Retinal pigment epithelial cell (primary cell): ENCODE measurements at regions not wholly inside any gene's neighbourhood (a gene's known extent, or its start where the extent isn't known, plus 50 kb on each side); places are given as distances from the start of the nearest gene placed in this dataset.
"Not testable (repeated sequence)": the region's sequence is repeated elsewhere in the genome, so short reads cannot be mapped to it uniquely, and the experiment has no call there.

Experiments used
- DNase-seq: peaks from one replicate; pipeline ENCODE4 v3.0.0-alpha.2; 2010; ENCODE audit warnings: low read depth
- H3K4me3 ChIP-seq: 2 replicates; pipeline ENCODE4 v1.5.1; 2011; ENCODE audit warnings: mild to moderate bottlenecking, low read length, control low read depth, moderate library complexity
- CTCF ChIP-seq: conservative IDR thresholded peaks from 2 replicates; pipeline ENCODE4 v1.5.1; 2011; ENCODE audit warnings: low read depth, low read length, control low read depth, inconsistent platforms

- H3K4me3 ChIP-seq = no peak overlapping the region
- no peak for TF ChIP-seq CTCF
- no peak for DNase-seq
These were observed 208.7 kb downstream of the KCNJ2 start for GRCh38 chr17:70378076-70378475.

GRCh38 chr17:70379945-70380344, 210.6 kb downstream of the KCNJ2 start:
- no peak overlapping the region for H3K4me3 ChIP-seq
- TF ChIP-seq CTCF = no peak
- no peak for DNase-seq

- DNase-seq, H3K4me3 ChIP-seq: not testable (repeated sequence)
These were observed 212.6 kb downstream of the KCNJ2 start for GRCh38 chr17:70381916-70382315.

GRCh38 chr17:70388326-70388725, 219.0 kb downstream of the KCNJ2 start:
- TF ChIP-seq CTCF = no peak
- DNase-seq = no peak
- no peak overlapping the region for H3K4me3 ChIP-seq

GRCh38 chr17:70389232-70389757, 220.0 kb downstream of the KCNJ2 start:
- DNase-seq, H3K4me3 ChIP-seq: not testable (repeated sequence)

- no peak for DNase-seq
- no peak overlapping the region for H3K4me3 ChIP-seq
- no peak for TF ChIP-seq CTCF
These were observed 220.7 kb downstream of the KCNJ2 start for GRCh38 chr17:70390049-70390448.

- no peak for TF ChIP-seq CTCF
- no peak for DNase-seq
- H3K4me3 ChIP-seq = no peak overlapping the region
These were observed 225.3 kb downstream of the KCNJ2 start for GRCh38 chr17:70394473-70395232.

- DNase-seq = peak; percentile 73
- TF ChIP-seq CTCF = no peak
- no peak overlapping the region for H3K4me3 ChIP-seq
These were observed 236.3 kb downstream of the KCNJ2 start for GRCh38 chr17:70405492-70406220.
